HG03196 (cell line): ENCODE measurements at regions not wholly inside any gene's neighbourhood (a gene's known extent, or its start where the extent isn't known, plus 50 kb on each side); places are given as distances from the start of the nearest gene placed in this dataset.
"Not testable (repeated sequence)": the region's sequence is repeated elsewhere in the genome, so short reads cannot be mapped to it uniquely, and the experiment has no call there.

Experiments
- ATAC-seq: cut with Tn5 transposase; IDR thresholded peaks from one replicate; pipeline ENCODE4 v1.9.1; 2021; ENCODE audit not compliant: unreplicated experiment

DNA sequence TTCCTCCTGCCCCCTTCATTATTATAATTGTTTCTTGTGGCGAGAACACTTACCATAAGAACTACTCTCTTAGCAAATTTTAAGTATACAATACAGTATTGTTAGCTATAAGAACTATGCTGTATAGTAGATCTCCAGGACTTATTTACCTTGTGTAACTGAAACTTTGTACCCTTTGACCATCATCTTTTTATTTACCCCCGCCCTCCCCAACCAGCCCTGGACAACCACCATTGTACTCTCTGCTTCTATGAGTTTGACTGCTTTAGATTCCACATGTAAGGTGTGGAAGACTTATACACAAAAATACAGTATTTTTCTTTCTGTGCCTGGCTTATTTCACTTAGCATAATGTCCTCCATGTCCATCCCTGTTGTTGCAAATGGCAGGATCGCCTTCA lies 161.1 kb downstream of the PHF8 start:
- ATAC-seq, result no peak

GRCh38 chrX:53882331-53882730 lies 161.9 kb downstream of the PHF8 start:
- ATAC-seq, result no peak

GRCh38 chrX:53880786-53881185 lies 163.5 kb downstream of the PHF8 start:
- not testable (repeated sequence) for ATAC-seq

GRCh38 chrX:53859890-53860289 lies 173.4 kb upstream of the HUWE1 start:
- no peak for ATAC-seq

DNA sequence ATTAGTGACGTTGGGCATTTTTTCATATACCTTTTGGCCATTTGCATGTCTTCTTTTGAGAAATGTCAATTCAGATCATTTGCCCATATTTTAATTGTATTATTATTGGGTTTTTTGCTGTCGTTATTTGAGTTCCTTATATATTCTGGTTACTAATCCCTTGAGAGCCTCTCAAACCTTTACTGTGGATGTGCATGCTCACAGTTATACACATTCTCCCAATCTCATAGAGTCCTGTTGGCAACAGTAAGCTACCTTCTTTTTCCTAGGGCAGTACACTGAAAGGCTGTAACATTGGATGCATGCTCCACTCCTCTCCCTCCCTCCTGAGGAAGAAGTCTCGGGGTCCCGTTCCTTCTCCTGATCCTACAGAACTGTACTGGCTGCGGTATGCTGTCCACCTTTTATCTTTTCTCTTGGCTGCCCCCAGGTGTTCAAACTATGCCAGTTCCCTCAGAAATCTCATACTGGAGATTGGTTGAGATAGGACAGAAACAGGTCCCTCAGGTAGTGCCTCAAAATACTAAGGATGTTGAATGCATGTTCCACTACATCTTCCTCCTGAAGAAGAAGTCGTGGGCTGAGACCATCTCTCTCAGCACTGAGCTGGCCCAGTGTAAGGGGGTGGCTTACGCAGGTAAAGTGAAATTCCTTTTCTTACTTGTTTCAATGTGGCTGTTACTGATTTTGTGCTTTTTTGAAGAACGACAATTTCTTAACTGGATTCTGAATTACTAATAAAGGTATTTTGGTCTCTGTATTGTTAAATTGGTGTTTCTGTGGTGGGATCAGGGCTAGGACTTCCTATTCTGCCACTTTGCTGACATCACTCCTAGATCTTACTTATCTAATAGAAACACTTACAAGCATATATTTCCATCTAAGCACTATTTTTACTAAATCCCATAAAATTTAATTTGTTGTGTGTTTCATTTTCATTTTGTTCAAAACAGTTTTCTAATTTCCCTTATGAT lies 145.4 kb upstream of the HUWE1 start:
- peak; percentile 64 for ATAC-seq

DNA sequence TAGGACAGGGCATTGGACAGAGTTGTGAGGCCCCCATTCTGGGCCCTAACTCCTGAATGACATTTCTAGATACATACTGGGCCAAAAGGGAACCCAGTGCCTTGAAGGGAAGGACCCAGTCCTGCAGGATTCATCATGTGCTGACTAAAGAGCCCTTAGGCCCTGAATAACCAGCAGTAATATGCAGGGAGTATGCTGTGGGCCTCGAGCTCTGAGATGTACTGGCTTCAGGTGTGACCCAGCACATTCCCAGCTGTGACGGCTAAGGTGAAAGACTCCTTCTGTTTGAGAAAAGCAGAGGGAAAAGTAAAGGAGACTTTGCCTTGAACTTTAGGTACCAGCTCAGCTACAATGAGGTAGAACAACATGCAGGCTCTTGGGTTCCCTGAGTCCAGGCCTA lies 138.2 kb upstream of the HUWE1 start:
- ATAC-seq, result no peak

- ATAC-seq, result not testable (repeated sequence)
Measured at GRCh38 chrX:53818115-53818514, 131.6 kb upstream of the HUWE1 start.

- no peak for ATAC-seq
Measured at GRCh38 chrX:53817548-53817947, 131.0 kb upstream of the HUWE1 start.

DNA sequence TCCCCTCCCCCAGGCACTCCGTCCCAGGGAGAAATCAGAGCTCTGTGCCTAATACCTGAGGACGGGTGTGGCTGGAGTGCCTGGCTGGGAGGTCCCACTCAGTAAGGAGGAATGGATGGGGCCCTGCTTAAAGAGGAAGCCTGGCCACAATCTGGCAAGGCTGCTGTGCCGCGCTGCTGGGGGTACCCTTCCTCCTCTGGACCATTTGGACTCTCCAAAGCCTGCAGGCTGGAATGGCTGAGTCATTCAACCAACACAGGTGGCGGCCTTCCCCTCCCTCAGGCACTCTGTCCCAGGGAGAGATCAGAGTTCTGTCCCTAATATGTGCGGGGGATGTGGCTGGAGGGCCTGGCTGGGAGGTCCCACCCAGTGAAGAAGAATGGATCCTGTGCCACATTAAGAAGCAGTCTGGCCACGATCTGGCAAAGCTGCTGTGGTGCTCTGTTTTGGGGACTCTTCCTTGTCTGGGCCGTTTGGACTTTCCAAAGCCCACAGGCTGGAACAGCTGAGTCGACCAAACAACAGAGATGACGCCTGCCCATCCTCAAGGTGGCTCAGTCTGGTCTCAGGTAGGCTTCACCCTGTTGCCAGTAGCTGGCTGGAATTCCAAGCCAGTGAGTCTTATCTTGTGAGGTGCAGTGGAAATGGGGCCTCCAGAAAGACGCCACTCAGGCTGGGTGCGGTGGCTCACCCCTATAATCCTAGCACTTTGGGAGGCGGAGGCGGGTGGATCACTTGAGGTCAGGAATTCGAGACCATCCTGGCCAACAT lies 127.3 kb upstream of the HUWE1 start:
- ATAC-seq, result no peak

- no peak for ATAC-seq
Measured at GRCh38 chrX:53798281-53798680, 111.8 kb upstream of the HUWE1 start.

GRCh38 chrX:53795576-53795975 lies 109.1 kb upstream of the HUWE1 start:
- ATAC-seq, result no peak

GRCh38 chrX:53794181-53794580 lies 107.7 kb upstream of the HUWE1 start:
- no peak for ATAC-seq

DNA sequence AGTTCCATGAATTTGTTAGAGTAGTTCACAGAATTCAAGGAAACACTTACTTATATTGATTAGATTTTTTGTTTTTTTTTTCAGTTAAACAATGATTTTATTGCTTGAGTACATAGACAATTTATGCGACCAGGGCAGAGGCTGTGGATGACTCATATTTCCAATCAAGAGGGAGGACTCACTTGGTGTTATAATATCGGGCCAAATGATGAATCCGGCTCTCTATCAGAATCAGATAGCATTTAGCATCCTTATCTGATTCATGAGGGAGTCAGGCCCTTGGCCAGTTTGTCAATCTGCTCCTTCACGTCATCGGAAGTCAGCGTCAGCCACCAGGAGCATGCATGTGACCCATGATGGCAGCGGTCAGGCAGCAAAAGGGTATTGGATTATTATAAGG lies 82.3 kb upstream of the HUWE1 start:
- ATAC-seq, result no peak

- ATAC-seq, result no peak
Measured at GRCh38 chrX:53768451-53768850, 81.9 kb upstream of the HUWE1 start.

- no peak for ATAC-seq
Measured at GRCh38 chrX:53767544-53767943, 81.0 kb upstream of the HUWE1 start.

- ATAC-seq, result not testable (repeated sequence)
Measured at GRCh38 chrX:53757181-53757580, 70.7 kb upstream of the HUWE1 start.

GRCh38 chrX:53746718-53747117 lies 60.2 kb upstream of the HUWE1 start:
- no peak for ATAC-seq

GRCh38 chrX:53743244-53743643 lies 56.7 kb upstream of the HUWE1 start:
- no peak for ATAC-seq

- no peak for ATAC-seq
Measured at GRCh38 chrX:53738370-53738906, 51.9 kb upstream of the HUWE1 start.
